Right ventricle myocardium superior (tissue), 1 donor: ENCODE measurements at regions not wholly inside any gene's neighbourhood (a gene's known extent, or its start where the extent isn't known, plus 50 kb on each side); places are given as distances from the start of the nearest gene placed in this dataset.

Source experiments
- ATAC-seq: fragments of 200-7000 bp; cut with Tn5 transposase; one replicate; pipeline ENCODE4 v1.9.1; 2020; ENCODE audit warnings: mild to moderate bottlenecking; ENCODE audit not compliant: poor library complexity
- DNase-seq: peaks from one replicate; pipeline ENCODE4 v3.0.0-alpha.2; 2020
- intact Hi-C: fragments of 100-400 bp; cut with DNase I; formaldehyde crosslinking; loops from one replicate; pipeline ENCODE4 v1.11.2; 2022
- donor health status: DM: no; HTN: yes; CAD: no; lungs with severe emphysema.

DNA sequence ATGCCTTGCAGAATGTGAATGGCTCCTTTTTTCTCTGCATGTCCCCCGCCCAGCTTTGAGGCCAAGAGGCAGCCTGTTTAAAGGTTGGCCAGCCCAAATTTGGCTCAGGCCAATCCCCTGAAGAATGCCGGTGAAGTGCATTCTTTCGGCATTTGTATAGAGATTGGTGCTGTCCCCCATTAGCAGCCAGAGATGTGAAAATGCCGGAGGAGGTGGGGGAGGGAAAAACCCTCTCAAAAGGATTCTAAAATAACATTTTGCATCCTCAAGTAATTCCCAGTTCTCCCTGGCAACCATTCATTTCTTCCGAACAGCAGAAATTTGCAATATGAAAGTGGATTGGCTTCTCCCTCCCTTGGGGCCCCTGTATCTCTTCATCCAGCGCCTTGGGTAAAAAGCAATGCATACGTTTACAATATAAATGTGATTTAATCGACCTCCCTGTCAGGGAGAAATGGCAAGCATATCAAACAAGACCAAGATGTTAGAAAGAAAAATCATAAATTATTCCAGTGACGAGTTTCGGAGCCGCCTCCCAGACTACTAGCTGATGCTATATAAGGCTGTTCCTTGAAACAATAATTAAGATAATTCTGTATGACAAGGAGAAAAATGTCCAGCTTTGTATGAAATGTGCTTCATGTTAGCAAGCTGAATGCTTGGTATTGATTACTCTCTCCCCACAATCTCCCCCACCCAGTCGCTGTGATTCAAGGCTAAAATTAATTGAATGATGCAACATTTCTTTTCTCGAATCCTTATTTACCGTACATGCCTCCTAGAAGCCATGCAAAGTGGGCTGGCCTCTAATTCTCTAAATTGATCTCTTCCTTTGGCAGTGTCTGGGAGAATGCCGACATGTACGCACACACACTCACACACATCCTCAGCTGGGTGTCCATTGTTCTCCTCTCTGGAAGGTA, 323.7 kb downstream of the RPS24 start:
- ATAC-seq (no peak), DNase-seq (no peak)
- intact Hi-C loops: no loop called here

DNA sequence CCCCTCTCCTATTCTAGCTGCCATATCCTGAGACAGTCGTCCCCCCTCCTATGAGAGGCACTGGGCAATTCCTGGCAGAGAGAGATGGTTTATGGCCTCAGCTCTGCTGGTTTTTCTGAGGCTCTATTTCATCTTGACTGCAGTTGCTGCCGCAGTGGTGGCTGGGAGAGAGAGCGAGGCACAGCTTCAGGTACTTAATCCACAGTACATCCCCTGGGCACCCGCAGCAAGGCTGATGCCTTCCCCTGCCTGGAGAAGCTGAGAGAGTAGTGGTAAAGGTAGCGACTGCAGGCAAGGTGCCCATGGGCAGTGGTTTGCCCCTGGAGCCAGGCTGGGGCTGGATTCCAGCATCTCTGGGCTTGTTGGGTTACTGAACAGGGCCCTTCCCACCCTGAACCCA, 324.7 kb downstream of the RPS24 start:
- intact Hi-C loops: no loop called here
- DNase-seq: no peak

DNA sequence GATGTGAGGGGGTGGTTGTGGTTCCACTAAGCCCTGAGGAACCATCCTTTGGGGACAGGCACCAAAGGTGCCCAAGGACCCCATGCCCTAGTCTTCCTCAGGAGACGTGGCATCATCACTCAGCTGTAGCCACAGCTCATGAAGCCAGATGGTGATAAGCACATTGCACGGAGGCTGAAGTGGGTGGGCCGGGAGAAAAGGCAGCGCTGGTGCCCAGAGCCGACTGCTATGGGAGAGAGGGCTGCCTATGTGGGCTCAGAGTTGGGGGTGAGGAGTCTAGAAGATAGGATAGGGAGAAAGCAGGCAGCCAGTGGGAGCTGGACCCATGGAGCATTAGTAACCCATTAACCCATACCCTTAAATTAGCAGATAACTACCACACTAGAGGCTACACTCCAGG, 325.3 kb downstream of the RPS24 start:
- intact Hi-C loops: no loop called here
- ATAC-seq: no peak
- no peak for DNase-seq

More for the DNA sequence above, 324.7 kb downstream of the RPS24 start:
- no peak for ATAC-seq

DNA sequence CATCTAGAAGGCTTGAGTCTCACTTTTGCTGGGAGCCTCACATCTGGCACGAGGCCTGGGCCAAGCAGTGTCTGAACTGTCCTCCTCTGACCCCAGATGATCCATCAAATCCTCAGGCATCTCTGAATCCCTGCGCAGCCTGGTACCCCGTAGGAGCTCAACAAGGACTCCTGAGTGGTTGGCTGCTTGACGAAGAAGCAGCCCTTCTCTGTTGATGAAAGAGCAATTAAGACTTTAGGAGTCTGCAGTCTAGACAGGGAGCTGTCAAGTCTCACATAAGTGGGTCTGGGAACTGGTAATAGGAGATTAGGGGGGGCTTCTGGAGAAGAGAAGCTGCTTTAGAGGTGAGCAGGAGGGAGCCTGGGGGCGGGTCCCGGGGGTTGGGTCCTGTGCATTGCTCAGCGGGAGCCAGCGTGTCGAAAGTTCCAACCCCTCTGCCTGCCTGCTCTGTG, 326.0 kb downstream of the RPS24 start:
- no peak for DNase-seq
- ATAC-seq: no peak
- intact Hi-C loops: loop anchor here (10.0 kb wide), 1 partner anchor 85 kb away; no protein-coding TSS in a partner anchor

- intact Hi-C loops: loop anchor here (10.0 kb wide), 1 partner anchor 85 kb away; no protein-coding TSS in a partner anchor
- ATAC-seq (no peak), DNase-seq (no peak)
Observed at GRCh38 chr10:78360284-78360683, 326.6 kb downstream of the RPS24 start.

- ATAC-seq: no peak
- no peak for DNase-seq
- intact Hi-C loops: loop anchor here (10.0 kb wide), 1 partner anchor 84 kb away; no protein-coding TSS in a partner anchor
Observed at GRCh38 chr10:78361031-78361430, 327.4 kb downstream of the RPS24 start.

GRCh38 chr10:78362406-78363022, 328.9 kb downstream of the RPS24 start:
- ATAC-seq: peak; percentile 49
- DNase-seq: peak; percentile 61
- intact Hi-C loops: loop anchor here (10.0 kb wide), 1 partner anchor 82 kb away; no protein-coding TSS in a partner anchor

DNA sequence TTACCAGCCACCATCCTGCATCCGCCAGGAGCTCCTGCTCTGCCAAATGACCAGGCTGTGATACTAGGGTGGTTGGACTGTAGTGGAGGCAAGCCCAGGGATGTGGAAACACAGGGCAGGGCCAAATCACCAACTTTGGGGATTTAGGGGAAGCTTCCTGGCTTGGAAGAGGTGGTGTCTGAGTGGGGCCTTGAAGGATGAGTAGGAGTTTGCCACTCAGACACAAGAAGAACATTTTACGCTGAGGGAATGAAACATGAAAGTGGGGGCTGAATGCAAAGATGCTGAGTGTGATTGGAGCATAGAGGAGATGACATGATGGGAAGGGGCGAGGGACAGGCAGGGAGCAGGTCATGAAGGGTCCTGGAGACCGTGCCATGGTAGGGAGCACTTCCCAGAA, 329.5 kb downstream of the RPS24 start:
- no peak for DNase-seq
- no peak for ATAC-seq
- intact Hi-C loops: loop anchor here (10.0 kb wide), 1 partner anchor 82 kb away; no protein-coding TSS in a partner anchor

DNA sequence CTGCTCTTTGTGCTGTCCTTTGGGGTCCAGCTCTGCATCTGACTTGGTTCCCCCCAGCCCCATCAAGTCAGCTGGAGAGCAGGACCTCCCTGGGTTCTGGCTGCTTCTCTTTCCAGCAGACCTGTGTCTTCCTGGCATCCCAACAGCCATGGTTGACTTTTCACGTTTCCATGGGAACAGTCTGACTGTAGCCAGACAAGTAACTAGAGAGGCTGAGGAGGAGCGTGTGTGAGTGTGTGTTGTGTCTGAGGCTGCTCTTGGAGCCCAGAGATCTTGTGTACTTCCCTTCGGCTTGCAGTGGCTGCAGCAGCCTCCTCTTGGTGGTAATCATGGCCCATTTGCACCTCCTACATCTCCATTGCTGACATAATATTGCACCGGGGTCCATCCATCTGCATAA, 332.0 kb downstream of the RPS24 start:
- intact Hi-C loops: loop anchor here (10.0 kb wide), 1 partner anchor 79 kb away; no protein-coding TSS in a partner anchor
- ATAC-seq (no peak), DNase-seq (no peak)

- intact Hi-C loops: loop anchor here (10.0 kb wide), 1 partner anchor 78 kb away; no protein-coding TSS in a partner anchor
- ATAC-seq: no peak
- DNase-seq: no peak
Observed at GRCh38 chr10:78366663-78367411, 333.2 kb downstream of the RPS24 start.

GRCh38 chr10:78367751-78368150, 334.1 kb downstream of the RPS24 start:
- no peak for DNase-seq
- intact Hi-C loops: loop anchor here (10.0 kb wide), 1 partner anchor 77 kb away; no protein-coding TSS in a partner anchor
- ATAC-seq: no peak

DNA sequence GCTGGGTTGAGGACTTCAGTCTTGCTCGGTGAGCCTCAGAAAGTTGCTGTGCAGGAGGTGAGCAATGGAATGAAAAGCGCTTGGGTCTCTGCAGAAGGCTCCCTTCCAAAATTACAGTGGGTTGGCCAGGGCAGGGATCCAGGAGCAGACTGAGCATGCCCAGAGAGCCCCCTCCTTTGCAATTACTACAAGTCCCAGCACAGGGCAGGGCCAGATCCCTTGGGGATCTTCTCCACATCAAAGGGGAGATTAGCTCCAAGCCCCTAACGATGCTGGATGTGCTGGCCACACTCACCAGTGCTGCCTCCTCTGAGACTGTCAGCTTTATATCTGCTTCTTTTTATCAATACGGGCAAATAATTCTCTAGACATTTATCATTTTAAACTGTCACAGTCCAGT, 337.5 kb downstream of the RPS24 start:
- intact Hi-C loops: no loop called here
- ATAC-seq (no peak), DNase-seq (no peak)

- intact Hi-C loops: no loop called here
- no peak for DNase-seq
- no peak for ATAC-seq
Observed at GRCh38 chr10:78372806-78373205, 339.1 kb downstream of the RPS24 start.

DNA sequence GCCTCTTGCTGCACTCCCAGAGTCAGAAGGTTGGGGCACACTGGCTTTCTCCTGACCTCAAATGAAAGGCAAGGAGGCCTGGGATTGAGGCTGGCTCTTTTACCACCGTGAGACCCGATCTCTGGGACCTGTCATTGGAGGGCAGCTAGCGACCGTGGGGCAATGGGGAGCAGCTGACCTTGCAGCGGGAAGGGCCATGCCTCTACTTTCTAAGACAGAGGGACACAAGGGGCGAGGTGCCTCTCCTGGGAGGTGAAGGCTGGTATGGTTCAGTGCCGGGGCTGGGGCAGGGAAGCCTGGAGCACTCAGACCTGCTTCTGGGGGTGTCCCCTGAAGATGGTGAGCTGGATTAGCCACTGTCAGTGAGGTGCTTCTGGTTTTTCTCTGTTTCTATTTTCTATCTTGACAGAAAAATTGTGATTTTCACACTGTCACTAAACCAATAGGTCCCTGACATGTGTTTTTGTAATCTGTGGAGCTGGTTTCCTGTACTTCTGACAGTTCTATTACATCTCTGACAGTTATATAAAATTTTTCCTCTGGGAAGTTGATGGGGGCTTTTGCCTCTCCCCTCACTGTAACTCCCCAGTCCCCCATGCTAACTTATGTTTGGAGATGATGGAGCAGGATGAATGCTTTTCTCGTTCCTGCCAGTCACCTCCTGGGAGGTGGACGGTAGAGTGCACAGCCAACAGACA, 340.8 kb downstream of the RPS24 start:
- intact Hi-C loops: no loop called here
- no peak for ATAC-seq
- DNase-seq: no peak

GRCh38 chr10:78375854-78376785, 342.5 kb downstream of the RPS24 start:
- ATAC-seq: peak; percentile 48
- intact Hi-C loops: no loop called here
- DNase-seq: no peak

GRCh38 chr10:78377356-78377755, 343.7 kb downstream of the RPS24 start:
- ATAC-seq: peak; percentile 34
- intact Hi-C loops: no loop called here

DNA sequence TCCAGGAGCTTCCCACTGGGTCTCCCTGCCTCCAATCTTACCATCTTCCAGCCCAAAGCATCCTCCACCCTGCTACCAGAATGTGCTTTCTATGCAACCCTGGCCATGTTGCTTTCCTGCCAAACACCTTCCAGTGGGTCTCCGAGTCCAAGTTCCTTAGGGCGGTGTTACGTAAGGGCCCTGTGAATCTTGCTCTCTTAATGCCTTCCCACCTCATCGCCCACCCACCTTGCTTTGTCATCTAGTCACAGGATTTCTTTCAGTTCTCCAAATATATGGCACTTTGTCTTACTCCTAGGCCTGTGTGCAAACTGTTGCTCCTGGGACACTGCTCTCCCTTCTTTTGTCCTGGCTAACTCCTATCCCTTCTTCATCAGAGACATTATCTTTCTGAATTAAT, 344.5 kb downstream of the RPS24 start:
- no peak for ATAC-seq
- intact Hi-C loops: no loop called here
- DNase-seq: no peak

More at GRCh38 chr10:78377356-78377755, 343.7 kb downstream of the RPS24 start:
- no peak for DNase-seq
